ENCODE measurements at regions not wholly inside any gene's neighbourhood (a gene's known extent, or its start where the extent isn't known, plus 50 kb on each side); places are given as distances from the start of the nearest gene placed in this dataset.

DNA sequence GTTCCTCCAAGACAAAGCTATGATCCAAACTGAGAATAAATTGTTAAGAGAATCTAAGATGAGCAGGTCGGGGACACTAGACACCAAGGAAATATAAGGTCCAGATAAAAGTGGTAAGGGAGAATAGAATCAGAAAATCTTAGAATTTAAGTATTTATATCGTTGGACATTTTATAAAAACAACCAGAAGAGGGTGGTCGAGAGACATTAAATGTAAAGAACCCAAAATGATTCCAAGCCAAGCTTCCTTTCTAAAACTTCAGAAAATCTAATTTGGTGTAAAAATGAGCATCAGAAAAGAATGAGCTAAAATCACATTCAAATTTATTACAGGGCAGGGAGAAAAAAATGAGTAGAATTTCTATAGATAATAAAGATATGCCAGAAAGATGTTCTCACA is 97.8 kb upstream of the OGFRL1 start:
- Histone ChIP-seq H3K4me3 (no peak overlapping the region), H3K27ac (no peak overlapping the region)
- TF ChIP-seq, protein P1, sequence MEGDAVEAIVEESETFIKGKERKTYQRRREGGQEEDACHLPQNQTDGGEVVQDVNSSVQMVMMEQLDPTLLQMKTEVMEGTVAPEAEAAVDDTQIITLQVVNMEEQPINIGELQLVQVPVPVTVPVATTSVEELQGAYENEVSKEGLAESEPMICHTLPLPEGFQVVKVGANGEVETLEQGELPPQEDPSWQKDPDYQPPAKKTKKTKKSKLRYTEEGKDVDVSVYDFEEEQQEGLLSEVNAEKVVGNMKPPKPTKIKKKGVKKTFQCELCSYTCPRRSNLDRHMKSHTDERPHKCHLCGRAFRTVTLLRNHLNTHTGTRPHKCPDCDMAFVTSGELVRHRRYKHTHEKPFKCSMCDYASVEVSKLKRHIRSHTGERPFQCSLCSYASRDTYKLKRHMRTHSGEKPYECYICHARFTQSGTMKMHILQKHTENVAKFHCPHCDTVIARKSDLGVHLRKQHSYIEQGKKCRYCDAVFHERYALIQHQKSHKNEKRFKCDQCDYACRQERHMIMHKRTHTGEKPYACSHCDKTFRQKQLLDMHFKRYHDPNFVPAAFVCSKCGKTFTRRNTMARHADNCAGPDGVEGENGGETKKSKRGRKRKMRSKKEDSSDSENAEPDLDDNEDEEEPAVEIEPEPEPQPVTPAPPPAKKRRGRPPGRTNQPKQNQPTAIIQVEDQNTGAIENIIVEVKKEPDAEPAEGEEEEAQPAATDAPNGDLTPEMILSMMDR (IDR thresholded peaks at IDR 0.05) = no peak
- no peak for DNase-seq (ENCODE audit: low spot score)

DNA sequence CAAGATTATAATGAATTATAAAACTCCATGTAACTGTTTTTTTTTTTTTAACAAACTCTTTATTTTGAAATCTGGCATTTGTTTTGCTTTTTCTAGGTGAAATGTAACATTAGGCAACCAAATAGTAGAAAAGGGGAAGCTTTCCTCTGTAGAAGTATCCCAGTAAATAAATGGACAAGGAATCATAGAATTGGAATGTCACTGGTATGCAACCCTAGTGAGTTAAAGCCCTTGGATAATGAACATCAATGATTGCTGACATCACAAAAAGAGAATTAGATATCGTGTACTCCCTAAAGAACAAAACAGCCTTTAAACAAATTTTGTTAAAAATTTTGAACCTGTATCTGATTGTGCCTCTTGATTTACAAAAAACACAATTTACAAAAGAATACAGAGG is 93.9 kb upstream of the OGFRL1 start:
- DNase-seq (ENCODE audit: low spot score) = no peak
- TF ChIP-seq, protein P1 (IDR thresholded peaks at IDR 0.05) = no peak
- no peak overlapping the region for H3K4me3 ChIP-seq
- H3K27ac ChIP-seq = no peak overlapping the region

GRCh38 chr6:71197267-71197666 is 91.3 kb upstream of the OGFRL1 start:
- Histone ChIP-seq H3K4me3 (no peak overlapping the region), H3K27ac (no peak overlapping the region)
- TF ChIP-seq, protein P1 (IDR thresholded peaks at IDR 0.05) = no peak
- DNase-seq (ENCODE audit: low spot score) = no peak

DNA sequence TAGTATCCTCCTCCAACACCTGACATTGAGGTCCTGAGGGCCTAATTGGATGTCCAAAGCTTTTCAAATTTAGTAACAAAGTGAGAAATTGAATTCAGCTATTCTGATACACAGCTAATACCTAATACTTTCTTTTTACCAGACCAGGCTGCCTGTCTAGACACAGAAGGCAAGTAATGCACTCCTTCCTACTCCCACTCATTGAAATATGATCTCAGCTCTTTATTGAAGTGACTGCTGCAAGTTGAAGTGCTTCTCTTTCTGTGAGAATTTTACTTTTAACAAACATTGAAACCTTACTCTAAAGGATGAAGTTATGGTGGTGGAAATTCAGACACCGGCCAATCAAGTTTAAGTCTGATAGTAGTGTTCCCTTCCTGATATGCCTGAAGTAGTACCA is 90.8 kb upstream of the OGFRL1 start:
- Histone ChIP-seq H3K4me3 (no peak overlapping the region), H3K27ac (no peak overlapping the region)
- DNase-seq (ENCODE audit: low spot score) = no peak
- TF ChIP-seq, protein P1 (IDR thresholded peaks at IDR 0.05) = no peak

DNA sequence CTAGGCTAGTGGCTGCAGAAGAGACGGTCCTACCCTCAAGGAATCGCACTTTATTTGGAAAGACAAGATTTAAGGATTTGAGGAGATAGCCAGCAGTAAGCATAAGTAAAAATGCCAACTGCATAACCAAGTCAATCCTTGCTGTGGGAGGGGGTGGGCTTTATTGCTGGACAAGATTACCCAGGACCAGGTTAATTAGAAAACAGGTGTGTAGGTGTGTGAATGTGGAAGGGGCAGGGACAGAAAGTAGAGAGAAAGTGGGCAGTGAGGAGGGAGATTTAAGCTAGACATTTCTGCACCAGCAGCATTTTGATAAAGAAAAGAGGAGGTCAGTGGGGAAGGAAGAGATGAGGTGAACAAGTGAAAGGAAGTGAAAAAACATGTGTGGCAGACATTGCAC is 89.7 kb upstream of the OGFRL1 start:
- DNase-seq (ENCODE audit: low spot score) = no peak
- H3K4me3 ChIP-seq = no peak overlapping the region
- no peak overlapping the region for H3K27ac ChIP-seq
- TF ChIP-seq, protein P1 (IDR thresholded peaks at IDR 0.05) = no peak

- TF ChIP-seq, protein P1 (IDR thresholded peaks at IDR 0.05) = no peak
- H3K27ac ChIP-seq = no peak overlapping the region
- no peak for DNase-seq (ENCODE audit: low spot score)
- no peak overlapping the region for H3K4me3 ChIP-seq
Measured at GRCh38 chr6:71199736-71200135, 88.9 kb upstream of the OGFRL1 start.

GRCh38 chr6:71203206-71203605 is 85.4 kb upstream of the OGFRL1 start:
- no peak for DNase-seq (ENCODE audit: low spot score)
- Histone ChIP-seq H3K27ac (no peak overlapping the region), H3K4me3 (no peak overlapping the region)
- TF ChIP-seq, protein P1 (IDR thresholded peaks at IDR 0.05) = no peak

Measured in coronary artery (tissue), 2 donors.